Thymus (tissue), 11 donors: ENCODE measurements at regions not wholly inside any gene's neighbourhood (a gene's known extent, or its start where the extent isn't known, plus 50 kb on each side); places are given as distances from the start of the nearest gene placed in this dataset.

Experiments used
- DNase-seq, 9 donors: peaks; one replicate each; pipeline ENCODE4 v3.0.0-alpha.2; 2013; ENCODE audit warnings: low spot score in 9 of 9, low read depth in 6 of 9, missing footprints in 1 of 9
- H3K27ac ChIP-seq, 2 donors: one replicate each; pipeline ENCODE4 v1.5.1; 2013; ENCODE audit warnings: control low read depth in 1 of 2, low read depth in 1 of 2, low read length in 1 of 2, mild to moderate bottlenecking in 1 of 2, moderate library complexity in 1 of 2
- H3K27me3 ChIP-seq, 2 donors: one replicate each; pipeline ENCODE4 v1.5.1; 2013; ENCODE audit warnings: low read length in 1 of 2; ENCODE audit not compliant: control insufficient read depth in 2 of 2, insufficient read depth in 1 of 2
- H3K36me3 ChIP-seq, 2 donors: one replicate each; pipeline ENCODE4 v1.5.1; 2013; ENCODE audit warnings: low read length in 1 of 2, mild to moderate bottlenecking in 1 of 2, moderate library complexity in 1 of 2; ENCODE audit not compliant: control insufficient read depth in 2 of 2, insufficient read depth in 2 of 2
- H3K4me1 ChIP-seq, 2 donors: one replicate each; pipeline ENCODE4 v1.5.1; 2013; ENCODE audit warnings: low read length in 2 of 2; ENCODE audit not compliant: control insufficient read depth in 2 of 2, insufficient read depth in 2 of 2
- H3K4me3 ChIP-seq, 2 donors: one replicate each; pipeline ENCODE4 v1.5.1; 2013; ENCODE audit warnings: low read length in 2 of 2, control low read depth in 1 of 2, mild to moderate bottlenecking in 1 of 2
- H3K9me3 ChIP-seq, 2 donors: one replicate each; pipeline ENCODE4 v1.5.1; 2013; ENCODE audit warnings: low read length in 1 of 2, mild to moderate bottlenecking in 1 of 2; ENCODE audit not compliant: control insufficient read depth in 2 of 2, insufficient read depth in 1 of 2
- WGBS: extraction: QIAGEN DNeasy Blood & Tissue Kit; methylation state at CpG from one replicate; pipeline ENCODE4 v1.1.7; 2013; 5-methylcytosine and 5-hydroxymethylcytosine counted together
- donor health status: healthy.

DNA sequence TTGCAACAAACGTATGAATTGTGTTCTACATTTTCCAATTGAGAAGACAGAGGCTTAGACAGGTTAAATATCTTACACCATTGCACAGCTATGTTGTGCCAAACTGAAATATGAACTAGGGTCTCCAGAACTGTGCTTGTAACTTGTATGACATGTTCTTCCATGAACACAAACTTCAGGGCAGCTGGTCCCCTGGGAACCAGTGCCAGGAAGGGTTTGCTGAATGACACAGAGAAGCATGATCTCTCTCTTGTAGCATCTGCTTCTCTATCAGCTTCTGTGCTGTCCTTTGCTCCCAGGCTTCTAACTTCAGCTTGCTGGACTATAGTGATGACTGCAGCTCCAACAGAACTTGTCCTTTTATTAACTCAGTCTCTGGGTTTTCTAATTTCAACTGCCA lies 385.5 kb downstream of the SIPA1L2 start:
- Histone ChIP-seq H3K4me1 (no peaks in the 10 kb centered on the region), H3K4me3 (no peak overlapping the region), H3K27ac (no peak overlapping the region), H3K36me3 (no peaks in the 10 kb centered on the region), H3K27me3 (no peaks in the 10 kb centered on the region), H3K9me3 (no peaks in the 10 kb centered on the region)
- DNase-seq: no peak
- 88% methylated on average over 1 of the region's 1 CpG for WGBS

DNA sequence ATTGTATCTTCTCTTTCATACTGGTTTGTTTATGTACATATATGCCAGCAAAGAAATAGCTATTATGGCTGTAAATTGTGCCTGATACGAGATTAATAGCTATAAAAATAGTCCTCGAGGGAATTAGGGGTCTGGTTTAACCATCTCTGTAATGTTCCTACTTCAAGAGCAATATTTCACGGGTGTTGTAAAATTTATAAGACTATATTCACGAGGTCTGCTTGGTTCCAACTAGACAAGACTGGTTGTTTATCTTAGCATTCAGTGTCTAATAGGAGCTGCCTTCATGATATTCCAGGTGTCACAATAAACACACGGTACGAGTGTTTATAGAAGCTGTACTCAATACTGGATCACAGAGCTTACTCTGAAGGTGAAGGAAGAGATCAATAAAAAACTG lies 389.9 kb downstream of the SIPA1L2 start:
- no peak overlapping the region for H3K4me3 ChIP-seq
- no peak for DNase-seq
- H3K27ac ChIP-seq: no peak overlapping the region
- no peaks in the 10 kb centered on the region for H3K4me1 ChIP-seq
- H3K36me3 ChIP-seq: no peaks in the 10 kb centered on the region
- no peaks in the 10 kb centered on the region for H3K9me3 ChIP-seq
- 86% methylated on average over 6 of the region's 6 CpGs for WGBS
- no peaks in the 10 kb centered on the region for H3K27me3 ChIP-seq

DNA sequence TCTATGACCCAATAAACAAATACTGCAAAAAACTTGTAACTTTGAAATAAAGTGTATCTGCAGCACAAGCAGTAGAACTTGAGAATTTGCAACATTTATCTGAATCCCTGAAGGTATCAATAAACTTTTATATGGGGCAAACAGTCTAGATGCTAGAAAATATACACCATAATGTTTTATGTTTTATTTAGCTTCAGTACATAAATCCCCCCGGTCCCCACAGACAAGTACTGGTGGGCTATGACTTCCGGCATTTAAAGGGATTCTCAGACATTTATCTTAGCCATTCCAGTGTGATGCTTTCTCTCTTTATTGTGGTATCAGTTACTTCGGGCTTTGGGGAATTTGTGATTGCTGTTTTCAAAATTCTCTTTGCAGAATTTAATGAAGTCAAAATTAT lies 390.4 kb downstream of the SIPA1L2 start:
- no peaks in the 10 kb centered on the region for H3K4me1 ChIP-seq
- WGBS: 95% methylated on average over 3 of the region's 3 CpGs

DNA sequence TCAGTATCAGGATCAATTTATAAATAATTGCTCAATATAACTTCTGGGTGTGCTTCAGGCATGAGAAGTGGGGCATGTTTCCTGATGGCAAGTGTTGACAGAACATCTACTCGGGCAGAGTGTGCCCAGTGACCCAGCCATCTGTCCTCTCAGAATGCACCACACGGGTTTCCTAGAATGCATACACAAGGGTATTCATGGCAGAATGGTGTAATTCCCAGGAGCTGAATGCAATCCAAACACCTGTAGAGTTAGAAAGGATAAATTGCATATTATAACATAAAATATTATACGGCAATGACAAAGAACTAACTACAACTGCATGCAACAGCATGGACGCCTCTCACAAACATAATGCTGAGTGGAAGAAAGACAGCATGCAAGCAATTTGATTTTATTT lies 391.9 kb downstream of the SIPA1L2 start:
- DNase-seq: no peak
- H3K27ac ChIP-seq: no peak overlapping the region
- H3K4me3 ChIP-seq: no peak overlapping the region
- H3K36me3 ChIP-seq: no peaks in the 10 kb centered on the region
- H3K9me3 ChIP-seq: no peaks in the 10 kb centered on the region
- WGBS: 97% methylated on average over 4 of the region's 4 CpGs
- no peaks in the 10 kb centered on the region for H3K27me3 ChIP-seq
- no peaks in the 10 kb centered on the region for H3K4me1 ChIP-seq

More for the DNA sequence above, 390.4 kb downstream of the SIPA1L2 start:
- no peak for DNase-seq
- Histone ChIP-seq H3K4me3 (no peak overlapping the region), H3K9me3 (no peaks in the 10 kb centered on the region), H3K36me3 (no peaks in the 10 kb centered on the region), H3K27ac (no peak overlapping the region), H3K27me3 (no peaks in the 10 kb centered on the region)

DNA sequence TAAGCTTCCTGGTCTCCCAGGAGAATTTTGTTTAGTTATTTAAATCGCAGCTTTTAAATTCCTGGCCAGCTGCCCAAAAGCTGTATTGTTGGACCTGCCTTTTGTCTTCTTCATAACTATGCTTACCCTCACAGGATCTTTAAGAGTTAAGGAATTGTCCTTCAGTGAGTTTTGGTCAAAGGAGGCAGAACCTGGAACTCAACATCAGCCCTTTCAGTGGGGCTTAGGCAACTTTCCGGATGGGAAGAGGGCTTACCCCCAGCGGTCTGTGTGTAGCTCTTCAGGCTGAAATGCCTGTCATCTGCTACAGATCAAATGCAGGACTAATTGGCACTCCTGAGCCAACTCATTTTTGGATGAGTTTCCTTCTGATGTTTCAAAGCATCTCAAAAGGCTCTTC lies 402.6 kb downstream of the SIPA1L2 start:
- no peak overlapping the region for H3K4me3 ChIP-seq
- H3K4me1 ChIP-seq: no peaks in the 10 kb centered on the region
- H3K27ac ChIP-seq: no peak overlapping the region
- no peaks in the 10 kb centered on the region for H3K9me3 ChIP-seq
- no peaks in the 10 kb centered on the region for H3K27me3 ChIP-seq
- 31% methylated on average over 3 of the region's 3 CpGs for WGBS
- no peaks in the 10 kb centered on the region for H3K36me3 ChIP-seq
- DNase-seq: no peak

DNA sequence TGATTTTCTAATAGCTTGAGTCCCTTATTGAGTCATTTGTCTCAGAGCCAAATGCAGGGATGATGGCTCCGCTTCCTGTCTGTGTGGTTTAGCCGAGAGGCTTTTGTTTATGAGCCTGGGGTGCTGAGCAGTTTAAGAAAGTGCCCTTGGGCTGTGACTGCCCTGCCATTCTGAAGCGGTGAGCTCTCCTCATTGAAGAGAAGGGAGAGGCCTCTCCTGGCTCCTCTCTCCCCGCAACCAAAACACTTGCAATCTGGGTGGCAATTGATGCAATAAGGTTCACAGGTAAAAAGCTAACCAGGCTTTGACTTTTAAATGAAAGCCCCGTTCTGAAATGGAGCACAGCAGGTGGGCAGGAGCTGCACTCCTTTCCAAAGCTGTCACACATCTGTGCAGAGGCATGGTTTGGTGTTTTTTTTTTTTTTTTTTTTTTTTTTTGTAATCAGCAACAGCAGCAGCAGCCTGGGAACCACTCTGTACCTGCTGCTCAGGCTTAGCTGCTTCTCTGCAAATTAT lies 403.7 kb downstream of the SIPA1L2 start:
- Histone ChIP-seq H3K27me3 (no peaks in the 10 kb centered on the region), H3K4me1 (no peaks in the 10 kb centered on the region), H3K27ac (no peak overlapping the region), H3K9me3 (no peaks in the 10 kb centered on the region), H3K4me3 (no peak overlapping the region), H3K36me3 (no peaks in the 10 kb centered on the region)
- 24% methylated on average over 5 of the region's 5 CpGs for WGBS
- DNase-seq: peak in 4 of 9 donors; percentile 0 to 47 (median 5)

DNA sequence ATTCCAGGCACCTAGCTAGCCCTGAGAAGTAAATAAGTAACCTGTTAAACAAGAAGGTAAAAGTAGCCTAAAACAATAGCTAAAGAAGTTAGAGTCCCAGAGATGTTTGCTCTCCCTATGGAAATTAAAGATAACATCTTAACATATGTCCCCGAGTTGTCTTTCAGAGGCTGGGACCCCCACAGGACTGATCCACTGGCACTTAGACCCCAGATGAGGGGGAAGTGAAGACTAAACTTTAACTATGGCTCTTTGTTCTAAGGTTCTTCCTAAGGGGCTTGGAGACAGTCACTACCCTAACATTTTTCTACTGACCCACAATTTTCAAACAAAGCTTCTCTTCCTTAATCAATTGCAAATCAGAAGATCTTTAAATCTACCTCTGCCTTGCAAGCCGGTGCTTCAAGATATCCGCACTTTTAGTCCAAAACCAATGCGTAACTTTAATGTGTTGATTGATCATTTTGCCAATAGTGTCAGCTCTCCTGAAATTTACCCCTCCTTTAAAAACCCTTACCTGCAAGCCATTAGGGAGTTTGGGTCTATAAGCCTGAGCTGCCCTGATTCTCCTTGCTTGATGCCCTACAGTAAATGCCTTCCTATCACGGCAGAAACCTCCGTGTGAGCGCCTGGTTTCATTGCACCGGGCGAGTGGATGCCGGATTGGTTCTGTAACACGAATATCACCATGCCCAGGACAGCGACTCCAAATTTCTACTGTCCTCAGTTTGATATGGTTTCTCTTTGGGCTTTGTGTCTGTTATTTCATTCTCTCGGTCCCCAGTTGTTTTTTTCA lies 404.4 kb downstream of the SIPA1L2 start:
- H3K9me3 ChIP-seq: no peaks in the 10 kb centered on the region
- H3K27ac ChIP-seq: no peak overlapping the region
- no peaks in the 10 kb centered on the region for H3K36me3 ChIP-seq
- H3K4me3 ChIP-seq: no peak overlapping the region
- H3K27me3 ChIP-seq: no peaks in the 10 kb centered on the region
- 62% methylated on average over 13 of the region's 13 CpGs for WGBS
- no peak for DNase-seq
- H3K4me1 ChIP-seq: no peaks in the 10 kb centered on the region

DNA sequence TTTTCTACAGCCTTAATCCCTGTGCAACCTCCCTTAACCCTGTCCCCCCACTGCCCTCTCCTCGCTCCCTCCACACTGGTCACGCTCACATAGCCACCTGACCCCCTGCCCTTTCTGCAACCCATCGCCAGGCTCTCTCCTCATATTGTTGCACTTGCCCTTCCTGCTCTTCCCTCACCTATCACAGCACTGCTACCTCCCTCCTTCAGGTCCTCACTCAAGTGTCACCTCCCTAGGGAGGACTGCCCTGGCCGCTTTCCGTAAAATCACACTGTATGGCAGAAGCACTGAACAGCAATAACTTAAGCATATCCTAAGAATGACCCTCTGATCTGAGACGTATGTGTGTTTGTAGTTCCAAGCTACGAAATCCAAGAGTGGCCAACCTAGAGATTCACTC lies 406.0 kb downstream of the SIPA1L2 start:
- Histone ChIP-seq H3K27me3 (no peaks in the 10 kb centered on the region), H3K4me1 (no peaks in the 10 kb centered on the region), H3K27ac (no peak overlapping the region), H3K4me3 (no peak overlapping the region), H3K36me3 (no peaks in the 10 kb centered on the region), H3K9me3 (no peaks in the 10 kb centered on the region)
- no peak for DNase-seq
- WGBS: 95% methylated on average over 7 of the region's 7 CpGs

DNA sequence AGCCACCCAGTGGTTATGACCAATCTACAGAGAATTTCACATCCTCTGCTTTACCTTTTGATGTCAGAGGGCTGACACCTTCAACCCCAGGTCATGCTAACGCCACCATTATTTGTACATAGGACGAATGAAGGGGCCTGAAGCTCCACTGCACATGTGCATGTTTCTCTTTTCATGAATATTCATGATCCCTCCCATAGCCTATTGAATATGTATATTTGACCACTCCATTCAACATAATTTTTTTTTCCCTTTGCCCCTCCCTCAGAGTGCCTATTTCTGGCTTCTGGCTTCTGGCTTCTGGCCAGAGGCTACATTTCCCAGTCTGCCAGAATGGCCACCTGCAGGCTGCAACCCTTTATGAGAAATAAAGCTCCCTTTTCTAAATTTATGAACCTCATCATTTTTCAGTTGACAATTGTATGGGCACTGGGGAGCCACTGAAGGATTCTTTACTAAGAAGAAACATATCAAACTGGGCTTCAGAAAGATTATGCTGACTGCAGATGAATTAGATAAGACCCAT lies 406.7 kb downstream of the SIPA1L2 start:
- Histone ChIP-seq H3K27me3 (no peaks in the 10 kb centered on the region), H3K36me3 (no peaks in the 10 kb centered on the region), H3K9me3 (no peaks in the 10 kb centered on the region), H3K27ac (no peak overlapping the region), H3K4me3 (no peak overlapping the region), H3K4me1 (no peaks in the 10 kb centered on the region)
- DNase-seq: no peak
- WGBS: 98% methylated on average over 2 of the region's 2 CpGs
